Transverse colon (tissue), 3 donors: ENCODE measurements at regions not wholly inside any gene's neighbourhood (a gene's known extent, or its start where the extent isn't known, plus 50 kb on each side); places are given as distances from the start of the nearest gene placed in this dataset.

Experiments
- EP300 ChIP-seq: sonication (generic); formaldehyde crosslinking; IDR thresholded peaks from one replicate; pipeline ENCODE4 v1.6.1; 2017; ENCODE audit warnings: antibody characterized with exemption, low read depth
- POLR2A ChIP-seq: fragments of 450-650 bp; IDR thresholded peaks from one replicate; pipeline ENCODE4 v1.6.1; 2016; ENCODE audit warnings: antibody characterized with exemption, mild to moderate bottlenecking, moderate library complexity
- TF ChIP-seq, protein P1 (sequence below), 5 experiments: fragments of 200-600 bp in 3 of 5; fragments of 450-650 bp in 2 of 5; sonication (generic) in 3 of 5; IDR thresholded peaks; 1 replicate in 2 of 5; 2 replicates in 3 of 5; pipeline ENCODE4 v1.5.1; 2016 to 2017; ENCODE audit warnings: antibody characterized with exemption in 5 of 5, inconsistent platforms in 3 of 5, mild to moderate bottlenecking in 2 of 5, moderate library complexity in 1 of 5

DNA sequence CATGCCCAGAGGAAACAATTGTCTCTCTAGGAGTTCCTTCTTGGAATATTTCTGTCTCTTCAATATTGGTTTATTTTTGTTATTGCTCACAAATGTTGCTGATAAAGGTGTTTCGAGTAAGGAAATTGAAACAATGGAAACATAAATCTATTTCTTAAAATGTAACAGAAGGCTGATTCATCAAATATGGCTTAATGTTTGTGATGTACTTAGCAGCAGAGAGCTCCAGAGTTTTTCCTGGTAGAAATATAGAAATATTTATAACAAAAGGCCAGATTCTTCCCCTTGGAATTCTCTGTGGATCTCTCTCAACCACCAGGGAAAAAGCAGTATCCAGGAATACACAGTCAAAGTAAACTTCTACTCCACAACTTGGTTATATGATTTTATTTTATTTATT lies 149.2 kb upstream of the LRIG3 start:
- TF ChIP-seq, protein P1, sequence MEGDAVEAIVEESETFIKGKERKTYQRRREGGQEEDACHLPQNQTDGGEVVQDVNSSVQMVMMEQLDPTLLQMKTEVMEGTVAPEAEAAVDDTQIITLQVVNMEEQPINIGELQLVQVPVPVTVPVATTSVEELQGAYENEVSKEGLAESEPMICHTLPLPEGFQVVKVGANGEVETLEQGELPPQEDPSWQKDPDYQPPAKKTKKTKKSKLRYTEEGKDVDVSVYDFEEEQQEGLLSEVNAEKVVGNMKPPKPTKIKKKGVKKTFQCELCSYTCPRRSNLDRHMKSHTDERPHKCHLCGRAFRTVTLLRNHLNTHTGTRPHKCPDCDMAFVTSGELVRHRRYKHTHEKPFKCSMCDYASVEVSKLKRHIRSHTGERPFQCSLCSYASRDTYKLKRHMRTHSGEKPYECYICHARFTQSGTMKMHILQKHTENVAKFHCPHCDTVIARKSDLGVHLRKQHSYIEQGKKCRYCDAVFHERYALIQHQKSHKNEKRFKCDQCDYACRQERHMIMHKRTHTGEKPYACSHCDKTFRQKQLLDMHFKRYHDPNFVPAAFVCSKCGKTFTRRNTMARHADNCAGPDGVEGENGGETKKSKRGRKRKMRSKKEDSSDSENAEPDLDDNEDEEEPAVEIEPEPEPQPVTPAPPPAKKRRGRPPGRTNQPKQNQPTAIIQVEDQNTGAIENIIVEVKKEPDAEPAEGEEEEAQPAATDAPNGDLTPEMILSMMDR (IDR thresholded peaks at IDR 0.05) = no peak
- TF ChIP-seq POLR2A (no peak), EP300 (no peak)
